NCI-H2171 (cell line): ENCODE measurements at regions not wholly inside any gene's neighbourhood (a gene's known extent, or its start where the extent isn't known, plus 50 kb on each side); places are given as distances from the start of the nearest gene placed in this dataset.

Experiments
- DNase-seq: peaks from one replicate; lab custom pipeline; 2025; lab: John Stamatoyannopoulos, UW

DNA sequence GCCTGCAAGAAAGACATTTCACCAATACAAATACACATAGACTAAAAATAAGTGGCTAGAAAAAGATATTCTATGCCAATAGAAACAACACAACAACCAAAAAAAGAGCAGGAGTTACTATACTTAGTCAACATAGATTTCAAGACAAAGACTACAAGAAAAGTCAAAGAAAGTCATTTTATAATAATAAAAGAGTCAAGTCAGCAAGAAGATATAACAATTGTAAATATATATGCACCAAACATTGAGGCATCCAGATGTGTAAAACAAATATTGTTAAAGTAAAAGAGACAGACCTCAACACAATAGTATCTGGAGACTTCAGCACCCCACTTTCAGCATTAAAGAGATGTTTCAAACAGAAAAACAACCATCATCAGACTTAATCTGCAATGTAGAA, 104.6 kb downstream of the AMY1C start:
- no peak for DNase-seq

DNA sequence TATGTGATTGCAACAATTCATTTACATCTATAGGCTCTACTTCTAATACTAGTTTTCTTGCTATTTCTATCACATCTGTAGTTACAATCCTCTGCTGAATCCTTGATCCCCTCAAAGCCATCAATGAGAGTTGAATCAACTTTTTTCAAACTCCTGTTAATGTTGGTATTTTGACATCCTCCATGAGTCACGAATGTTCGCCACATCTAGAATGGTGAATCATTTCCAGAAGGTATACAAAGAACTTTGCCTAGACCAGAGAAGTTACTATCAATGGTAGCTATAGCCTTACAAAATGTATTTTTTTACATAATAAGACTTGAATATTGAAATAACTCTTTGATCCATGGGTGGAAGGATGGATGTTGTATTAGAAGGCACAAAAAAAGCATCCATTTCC, 110.0 kb downstream of the AMY1C start:
- DNase-seq = no peak

DNA sequence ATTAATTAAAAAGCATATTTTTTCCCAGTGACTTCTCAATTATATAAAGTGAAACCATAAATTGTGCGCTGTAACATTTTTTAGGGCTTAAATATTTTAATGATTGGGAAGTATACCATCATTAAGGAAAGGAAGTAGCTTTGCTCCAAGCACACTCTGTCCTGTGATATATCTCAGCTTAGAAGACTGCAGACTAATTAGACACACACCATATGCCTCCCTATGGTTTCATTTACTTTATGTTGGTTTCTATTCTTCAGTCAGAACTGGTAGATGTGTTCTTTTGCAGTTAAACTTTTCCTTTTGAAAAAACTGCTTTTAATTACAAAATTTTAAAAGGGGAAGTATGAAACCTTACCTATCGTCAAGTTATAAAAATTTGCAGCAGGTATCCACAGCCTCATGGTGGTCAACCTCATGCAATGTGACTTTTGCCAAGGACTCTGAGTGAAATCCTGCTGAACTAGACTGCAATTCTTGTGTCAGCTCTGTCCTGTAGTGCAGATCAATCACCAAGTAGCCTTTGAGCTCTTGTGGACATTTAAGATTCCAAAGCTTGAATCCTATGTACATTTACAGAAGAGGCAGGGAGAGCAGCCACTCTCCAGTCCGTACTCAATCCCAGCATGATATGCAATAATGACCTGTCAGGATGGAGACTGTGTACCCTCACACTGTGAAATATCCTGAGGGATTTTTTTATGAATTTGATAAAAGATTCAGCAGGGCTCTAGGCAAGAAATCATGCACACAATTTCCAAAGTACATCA, 149.1 kb downstream of the AMY1C start:
- DNase-seq = no peak

DNA sequence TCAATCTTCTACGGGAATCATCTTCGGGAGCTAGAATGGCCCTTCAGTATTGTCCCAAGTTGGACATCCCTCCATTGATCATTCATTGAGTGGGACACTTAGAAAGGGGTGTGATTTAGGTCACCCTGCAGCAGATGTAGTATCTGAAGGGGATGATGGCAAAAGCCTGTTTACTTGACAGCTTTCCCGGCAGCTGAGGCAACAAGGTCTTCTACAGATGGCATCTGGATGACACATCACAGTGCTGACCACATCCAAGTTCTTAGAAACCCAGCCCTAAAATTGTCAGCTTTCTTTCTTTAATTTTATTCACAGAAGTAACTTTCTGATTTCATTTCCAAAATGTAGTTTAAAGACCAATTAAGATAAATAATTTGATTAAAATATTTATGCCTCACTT, 150.3 kb downstream of the AMY1C start:
- no peak for DNase-seq

DNA sequence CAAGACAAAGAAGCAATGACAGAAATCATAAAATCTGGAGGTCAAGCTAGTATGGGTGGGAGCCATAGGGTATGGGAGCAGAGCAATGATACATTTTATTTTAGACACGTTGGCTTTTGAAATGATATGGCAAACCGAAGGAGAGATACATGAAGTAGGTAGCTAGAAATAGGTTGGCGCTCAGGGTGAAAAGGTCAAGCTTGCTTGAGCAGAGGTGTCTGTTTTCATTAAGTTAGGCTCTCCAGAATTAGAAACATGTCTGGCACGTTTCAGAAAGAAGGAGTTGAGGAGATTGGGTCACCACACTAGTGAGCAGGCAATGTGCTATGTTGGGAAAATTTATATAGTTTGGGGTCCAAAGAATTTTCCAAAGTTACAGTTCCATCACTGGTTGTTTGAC, 151.4 kb downstream of the AMY1C start:
- no peak for DNase-seq

DNA sequence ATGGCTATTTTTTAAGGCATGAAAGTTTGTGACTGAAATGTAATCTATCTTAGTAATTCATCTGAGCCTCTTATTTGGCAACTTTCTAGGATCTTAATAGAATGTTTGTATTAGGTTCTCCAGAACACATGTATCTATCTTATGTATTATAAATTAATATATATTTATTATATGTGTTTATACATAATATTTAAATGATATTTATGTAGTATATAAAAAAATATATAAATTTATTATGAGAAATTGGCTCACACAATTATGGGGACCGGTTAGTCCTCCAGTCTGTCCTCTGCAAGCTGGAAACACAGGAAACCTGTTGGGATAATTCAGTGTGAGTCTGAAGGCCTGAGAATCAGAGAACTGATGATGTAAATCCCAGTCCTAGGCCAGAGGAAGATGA, 155.7 kb downstream of the AMY1C start:
- DNase-seq = no peak

DNA sequence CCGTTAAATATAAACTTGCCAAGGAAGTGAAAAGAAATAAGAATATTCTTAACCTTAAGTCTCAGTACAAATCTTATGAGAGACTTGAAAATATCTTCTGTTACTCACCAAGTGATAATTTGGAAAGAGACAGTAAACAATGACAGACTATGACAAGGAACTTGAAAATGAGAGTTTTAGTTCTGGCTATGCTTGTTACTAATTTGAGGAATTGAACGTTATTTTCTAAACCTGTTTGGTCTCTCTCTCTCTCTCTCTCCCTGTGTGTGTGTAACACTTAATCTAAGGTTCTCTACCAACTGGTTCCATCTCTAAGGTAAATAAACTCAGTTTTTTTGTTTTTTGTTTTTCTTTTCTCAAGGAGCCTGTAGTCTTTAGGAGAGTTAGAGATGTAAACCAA, 161.8 kb downstream of the AMY1C start:
- DNase-seq = no peak

DNA sequence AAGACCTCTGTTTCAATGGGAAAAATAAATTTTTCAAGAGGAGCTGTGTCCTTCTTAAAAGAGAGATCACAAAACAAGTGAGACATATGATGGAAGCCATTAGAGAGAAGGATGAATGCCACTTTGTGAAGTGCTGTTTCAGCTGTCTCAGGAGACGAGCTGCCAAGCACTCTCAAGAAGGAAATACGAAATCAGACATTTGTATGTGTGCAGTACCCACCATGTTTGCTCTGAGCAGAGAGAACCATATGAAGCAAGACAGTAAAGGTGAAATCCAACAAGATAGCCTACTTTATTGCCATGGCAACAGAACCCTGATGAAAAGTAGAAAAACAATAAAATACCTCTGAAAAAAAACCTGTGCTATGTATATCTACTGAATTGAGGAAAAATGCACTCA, 168.1 kb downstream of the AMY1C start:
- DNase-seq = no peak

DNA sequence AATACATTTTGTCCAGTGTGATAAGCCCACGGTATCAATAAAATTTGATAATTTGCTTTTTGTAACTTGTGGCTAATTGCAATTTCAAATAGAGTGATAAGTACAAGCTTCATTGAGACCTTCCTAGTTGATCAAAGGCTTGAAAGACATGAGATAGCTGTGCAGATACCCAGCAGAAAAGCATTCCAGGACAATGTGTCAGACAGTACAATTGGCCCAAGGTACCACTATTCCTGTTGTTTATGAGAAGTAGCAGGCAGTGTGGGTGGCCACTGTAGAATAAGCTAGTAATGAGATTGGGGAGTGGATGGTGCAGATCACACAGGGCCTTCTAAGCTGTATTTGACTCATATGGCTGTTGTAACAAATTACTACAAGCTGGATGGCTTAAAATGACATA, 182.2 kb downstream of the AMY1C start:
- DNase-seq = no peak

DNA sequence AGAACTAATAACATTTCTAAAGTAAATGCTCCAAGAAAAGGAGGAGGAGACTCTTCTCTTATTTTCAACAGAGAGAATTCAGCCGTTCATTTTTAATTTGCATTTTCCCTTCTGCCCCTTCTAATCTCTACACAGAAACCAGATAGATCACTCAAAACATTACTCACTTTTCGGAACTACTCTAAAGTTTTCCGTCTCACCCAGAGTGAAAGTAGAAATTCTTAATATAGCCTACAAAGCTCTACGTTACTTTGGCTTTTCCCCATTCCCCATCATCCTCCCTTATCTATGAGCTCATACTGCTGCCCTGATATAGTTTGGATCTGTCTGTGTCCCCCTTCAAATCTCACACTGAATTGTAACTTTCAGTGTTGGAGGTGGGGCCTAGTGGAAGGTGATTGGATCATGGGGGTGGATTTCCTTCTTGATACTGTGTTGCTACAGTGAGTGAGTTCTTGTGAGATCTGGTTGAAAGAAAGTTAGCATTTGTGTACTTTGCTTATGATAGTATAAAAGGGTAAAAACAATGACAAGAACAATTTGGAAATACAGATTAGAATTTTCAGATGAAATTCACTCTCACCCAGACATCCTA, 188.2 kb downstream of the AMY1C start:
- no peak for DNase-seq

DNA sequence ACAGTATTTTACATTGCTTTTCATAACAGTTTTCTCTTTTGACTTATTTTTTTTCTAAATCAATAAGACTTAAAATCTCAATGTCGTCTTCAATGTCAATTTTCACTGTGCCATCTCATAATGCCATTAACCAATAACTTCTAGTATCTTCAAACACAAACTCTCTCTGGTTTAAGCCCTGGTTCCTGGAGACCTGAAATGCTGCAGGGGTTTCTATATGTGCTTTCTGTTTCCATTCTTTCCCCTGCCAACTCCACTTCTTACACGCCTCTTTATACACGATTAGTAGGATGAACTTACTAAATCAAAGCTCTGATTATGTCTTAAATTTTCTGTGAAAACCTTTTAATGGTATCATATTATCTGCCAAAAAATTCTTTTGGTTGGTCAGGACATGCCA, 191.4 kb downstream of the AMY1C start:
- DNase-seq = no peak

DNA sequence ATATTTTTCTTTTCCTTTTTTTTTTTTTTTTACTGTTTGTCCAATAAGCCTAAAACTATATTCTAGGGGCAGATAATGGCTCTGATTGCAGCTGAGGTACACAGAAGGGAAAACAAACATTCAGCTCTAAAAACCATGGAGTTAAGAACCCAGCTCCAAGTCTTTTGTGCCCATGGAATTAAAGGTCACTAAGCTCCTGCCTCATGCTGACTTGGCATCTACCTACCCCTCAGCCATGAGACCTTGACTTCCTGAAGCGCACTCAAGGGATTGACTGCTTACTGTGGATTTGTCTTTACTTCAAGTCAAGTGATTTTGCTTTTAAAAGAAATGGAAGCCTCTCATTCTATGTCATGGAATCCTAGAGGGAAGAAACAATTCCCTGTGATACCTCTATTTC, 192.3 kb downstream of the AMY1C start:
- DNase-seq = no peak

DNA sequence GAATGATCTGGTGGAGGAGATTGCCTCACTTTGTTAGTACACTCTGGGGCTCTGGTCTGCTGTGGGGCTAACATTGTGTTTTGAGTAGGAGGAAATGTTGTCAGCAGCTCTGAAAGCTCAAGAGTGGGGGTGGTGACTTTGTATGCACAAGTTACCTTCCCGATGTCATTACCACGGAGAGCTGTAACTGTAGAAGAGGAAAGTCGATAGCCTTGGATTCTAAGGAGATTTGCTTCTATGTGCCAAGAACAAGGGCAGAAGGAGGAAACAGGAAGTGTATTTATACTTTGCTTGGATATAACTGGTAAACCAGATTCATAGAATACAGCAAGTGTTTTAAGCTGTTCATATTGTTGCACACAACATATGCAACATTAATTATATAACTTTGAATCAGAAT, 196.1 kb downstream of the AMY1C start:
- DNase-seq = no peak

DNA sequence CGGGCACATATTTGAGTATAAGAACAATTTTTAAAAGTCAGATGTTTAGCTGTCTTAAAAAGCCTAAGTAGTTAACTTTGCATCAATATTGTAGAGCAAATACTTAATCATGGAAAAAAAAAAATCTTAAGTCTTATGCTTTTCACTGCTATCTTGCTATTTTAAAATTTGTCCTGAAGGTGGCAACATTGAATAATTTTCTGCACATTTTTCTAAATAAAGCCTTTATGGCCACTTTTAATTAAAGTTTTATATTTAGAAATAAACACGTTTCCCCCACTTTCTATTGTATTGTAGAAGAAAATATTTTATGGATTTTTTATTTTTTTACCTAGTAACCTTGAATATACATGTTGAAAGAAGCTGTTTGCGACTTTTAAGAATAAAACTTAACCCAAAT, 198.8 kb downstream of the AMY1C start:
- DNase-seq = no peak

DNA sequence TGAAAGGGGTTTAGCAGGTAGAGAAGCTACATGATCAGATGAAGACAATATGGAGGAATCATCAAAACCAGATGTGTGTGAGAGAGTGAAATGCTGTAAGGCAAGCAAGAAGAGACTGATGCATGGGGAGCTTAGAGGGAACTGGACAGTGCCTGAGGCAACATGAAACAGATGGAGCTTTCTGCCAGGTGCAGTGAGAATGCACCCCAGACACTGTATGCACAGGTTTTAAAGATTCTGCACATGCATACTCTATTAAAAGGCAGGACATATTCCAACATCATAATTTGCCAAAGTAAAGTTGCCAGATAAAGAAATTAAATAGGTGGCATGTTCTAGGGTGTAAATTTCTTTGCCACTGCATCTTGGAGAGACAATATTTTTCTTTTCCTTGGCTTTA, 200.1 kb downstream of the AMY1C start:
- no peak for DNase-seq

DNA sequence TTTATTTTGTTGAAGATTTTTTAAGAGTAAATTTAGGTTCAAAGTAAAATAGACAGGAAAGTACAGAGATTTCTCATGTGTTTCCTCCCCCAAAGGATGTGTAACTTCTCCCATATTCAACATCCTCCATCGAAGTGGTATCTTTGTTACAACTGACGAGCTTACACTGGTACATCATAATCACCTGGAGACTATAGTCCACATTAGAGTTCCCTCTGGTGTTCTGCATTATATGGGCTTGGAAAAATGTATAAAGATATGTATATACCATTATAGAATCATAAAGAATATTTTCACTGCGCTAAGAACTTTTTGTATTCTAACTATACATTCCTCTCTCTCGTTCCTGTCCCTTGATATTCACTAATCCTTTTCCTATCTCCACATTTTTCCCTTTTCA, 203.7 kb downstream of the AMY1C start:
- no peak for DNase-seq

DNA sequence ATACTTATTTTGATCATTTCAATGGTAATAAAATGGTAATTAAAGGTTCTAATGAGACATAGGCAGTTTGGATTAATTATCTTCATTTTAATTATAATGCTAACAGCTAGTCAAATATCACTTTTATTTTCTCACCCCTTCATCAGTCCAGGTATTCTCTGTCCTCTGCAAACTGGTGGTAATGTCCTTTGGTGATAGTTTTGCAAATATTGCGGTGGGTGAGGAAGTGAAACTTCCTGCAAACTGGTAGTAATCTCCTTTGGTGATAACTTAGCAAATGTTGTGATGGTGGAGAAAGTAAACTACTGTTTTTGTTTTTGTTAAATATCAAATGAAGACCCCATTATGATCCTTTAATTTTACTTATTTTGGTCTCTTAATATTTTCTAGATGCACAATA, 209.0 kb downstream of the AMY1C start:
- no peak for DNase-seq

DNA sequence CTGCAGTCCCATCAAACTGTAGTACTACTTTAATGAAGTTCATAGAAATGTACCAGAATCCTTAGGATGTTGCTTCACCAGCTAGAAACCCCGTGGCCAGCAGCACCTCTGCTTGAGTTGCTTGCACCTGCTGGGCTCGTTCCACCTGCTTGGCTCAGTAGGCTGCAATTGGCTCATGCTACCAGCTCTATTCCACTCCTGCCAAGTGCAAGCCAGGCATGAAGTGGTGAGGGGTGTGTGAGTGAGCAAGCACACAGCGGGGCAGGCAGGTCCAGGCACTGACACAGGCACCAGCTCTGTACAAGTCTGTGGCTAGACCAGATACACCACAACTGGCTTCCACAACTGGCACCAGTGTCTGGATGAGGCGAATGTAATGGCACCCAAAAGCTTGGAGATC, 209.9 kb downstream of the AMY1C start:
- no peak for DNase-seq

DNA sequence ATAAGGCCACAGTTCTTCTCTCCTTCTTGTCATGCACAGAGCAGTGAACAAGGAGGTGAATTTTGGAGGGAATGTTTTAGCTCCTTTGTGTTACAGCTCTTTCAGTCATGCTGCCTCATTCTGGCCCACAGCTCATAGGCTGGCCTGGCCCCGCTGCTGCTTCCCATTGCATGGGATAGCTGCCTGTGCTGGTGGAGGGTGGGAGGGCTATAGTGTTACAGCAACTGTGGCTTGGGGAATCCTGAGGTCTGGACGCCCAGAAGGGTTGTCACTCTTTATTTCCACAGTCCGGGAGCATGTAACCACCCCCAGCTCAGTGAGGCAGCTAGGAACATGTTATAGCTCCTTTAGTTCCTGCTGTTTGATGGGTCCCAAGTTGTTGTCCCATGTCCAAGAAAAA, 210.3 kb downstream of the AMY1C start:
- no peak for DNase-seq

DNA sequence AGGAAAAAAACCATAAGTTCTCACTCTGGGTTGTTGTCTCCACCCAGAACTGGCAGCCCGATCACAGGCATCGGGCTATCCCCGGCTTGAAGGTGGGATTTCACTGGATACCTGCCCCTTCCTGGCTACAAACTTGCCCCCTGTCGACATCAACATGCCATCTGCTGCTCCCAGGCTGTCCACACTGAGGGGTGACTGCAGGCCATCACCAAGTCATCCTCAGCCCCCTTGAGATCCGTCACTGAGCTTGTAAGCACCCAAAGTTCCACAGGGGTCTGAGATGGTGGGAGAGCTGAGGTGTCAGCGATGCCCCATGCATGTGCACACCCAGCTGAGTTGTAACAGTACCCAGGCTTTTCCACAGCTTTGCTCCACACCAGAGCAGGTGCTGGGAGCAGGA, 211.0 kb downstream of the AMY1C start:
- no peak for DNase-seq

DNA sequence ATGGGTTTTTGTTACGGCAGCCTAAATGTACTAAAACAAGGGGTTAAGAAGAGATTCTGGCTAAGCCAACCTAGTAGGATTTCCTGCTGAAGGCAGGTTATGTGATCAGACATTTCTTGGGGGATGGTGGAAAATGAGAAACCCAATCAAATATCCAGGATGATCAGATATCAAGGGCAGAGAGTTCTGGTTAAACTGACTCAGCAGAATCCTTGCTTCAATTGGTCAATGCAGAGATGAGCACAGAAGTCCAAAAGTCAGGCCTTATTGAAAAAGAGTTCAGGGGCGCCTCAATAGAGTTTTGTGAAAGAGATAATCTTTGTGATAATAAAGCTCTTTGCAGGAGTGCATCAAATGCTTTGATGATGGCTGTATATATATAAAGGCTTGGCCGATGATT, 237.1 kb downstream of the AMY1C start:
- no peak for DNase-seq

DNA sequence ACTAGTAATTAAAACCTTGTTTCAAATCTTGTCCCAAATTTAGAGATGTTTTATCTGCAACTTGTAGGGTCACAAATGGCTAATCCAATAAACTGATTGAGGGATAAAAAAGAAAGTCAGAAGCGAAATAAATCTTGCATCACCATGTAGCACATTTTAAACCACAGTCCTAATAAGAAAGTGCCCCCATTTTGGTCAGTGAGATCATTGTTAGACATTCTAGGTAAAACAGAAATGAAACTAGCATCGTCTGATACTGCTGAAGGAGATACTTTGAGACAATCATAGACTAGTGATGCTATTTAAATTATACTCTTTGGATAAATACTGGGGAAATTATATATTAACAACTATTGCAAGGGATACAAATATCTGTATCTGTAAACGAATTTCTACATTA, 247.9 kb downstream of the AMY1C start:
- no peak for DNase-seq

DNA sequence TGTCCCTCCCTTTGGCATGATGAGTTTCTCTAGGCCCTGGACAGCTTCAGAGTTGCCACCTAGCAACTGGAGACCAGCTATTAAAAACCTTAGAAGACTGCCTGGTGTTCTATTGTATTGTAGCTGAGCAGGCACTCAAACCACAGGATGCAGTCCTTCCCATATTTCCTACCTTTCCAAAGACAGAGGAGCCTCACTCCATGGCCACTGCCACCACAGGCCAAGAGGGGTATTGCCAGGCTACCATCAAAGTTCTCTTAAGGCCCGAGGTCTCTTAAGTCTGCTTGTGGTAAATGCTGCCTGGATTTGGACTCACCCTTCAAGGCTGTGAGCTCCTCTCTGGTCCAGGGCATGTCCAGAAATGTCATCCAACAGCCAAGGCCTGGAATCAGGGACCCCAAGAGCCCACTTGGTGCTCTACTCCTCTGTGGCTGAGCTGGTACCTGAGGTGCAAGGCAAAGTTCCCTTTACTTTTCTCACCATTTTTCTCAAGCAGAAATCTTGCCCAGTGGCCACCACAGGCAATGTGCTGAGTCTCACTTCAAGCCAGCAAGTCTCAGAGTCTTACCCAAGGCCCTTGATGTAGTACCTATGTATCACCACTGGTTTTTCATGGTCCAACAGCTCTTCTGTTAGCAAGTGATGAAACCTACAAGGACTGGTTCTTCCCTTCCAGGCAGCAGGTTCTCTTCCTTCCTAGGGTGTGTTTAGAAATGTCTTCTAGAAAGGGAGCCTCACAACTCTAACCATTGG, 269.4 kb downstream of the AMY1C start:
- no peak for DNase-seq

DNA sequence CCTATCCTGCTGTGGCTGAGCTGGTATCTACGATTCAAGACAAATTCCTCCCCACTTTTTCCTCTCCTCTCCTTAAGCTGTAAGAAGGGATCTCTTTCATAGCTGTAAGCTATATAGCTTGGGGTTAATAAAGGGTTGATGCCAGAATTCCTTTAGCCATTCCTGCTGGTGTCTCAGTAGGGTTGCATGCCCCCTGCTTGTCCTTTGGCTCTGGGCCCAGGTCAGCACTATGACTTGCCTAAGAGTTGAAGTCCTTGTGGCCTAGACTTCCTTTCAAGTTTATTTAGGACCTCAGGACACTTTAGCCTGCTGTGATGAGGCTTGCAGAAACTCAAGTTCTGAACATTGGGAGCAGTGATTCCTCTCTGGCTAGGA, 270.0 kb downstream of the AMY1C start:
- DNase-seq = no peak
